Chondrocyte (in vitro differentiated cells): ENCODE measurements at regions not wholly inside any gene's neighbourhood (a gene's known extent, or its start where the extent isn't known, plus 50 kb on each side); places are given as distances from the start of the nearest gene placed in this dataset.

Experiments used
- DNase-seq: peaks from one replicate; pipeline ENCODE4 v3.0.0; 2021; ENCODE audit warnings: mixed read lengths, low spot score
- H3K27ac Mint-ChIP-seq: one replicate; pipeline ENCODE4 v1.8.0; 2021; ENCODE audit warnings: mild to moderate bottlenecking, moderate library complexity, mixed read lengths; ENCODE audit not compliant: unreplicated experiment
- H3K27me3 Mint-ChIP-seq: 2 replicates; pipeline ENCODE4 v1.8.0; 2021; ENCODE audit warnings: low read depth, mixed read lengths
- H3K36me3 Mint-ChIP-seq: 2 replicates; pipeline ENCODE4 v1.8.0; 2021; ENCODE audit warnings: low read depth, mixed read lengths
- H3K4me1 Mint-ChIP-seq: 2 replicates; pipeline ENCODE4 v1.8.0; 2021; ENCODE audit warnings: low read depth, mild to moderate bottlenecking, mixed read lengths
- H3K4me3 Mint-ChIP-seq: one replicate; pipeline ENCODE4 v1.8.0; 2021; ENCODE audit warnings: mild to moderate bottlenecking, moderate library complexity, mixed read lengths; ENCODE audit not compliant: unreplicated experiment
- H3K9me3 Mint-ChIP-seq: 2 replicates; pipeline ENCODE4 v1.8.0; 2021; ENCODE audit warnings: low read depth, mixed read lengths
- CTCF ChIP-seq: fragments of 200-600 bp; sonication (generic); IDR thresholded peaks from 2 replicates; pipeline ENCODE4 v1.5.0; 2021; ENCODE audit warnings: antibody characterized with exemption, mild to moderate bottlenecking, moderate library complexity

GRCh38 chr3:68256635-68257223 is 602.3 kb upstream of the SUCLG2 start:
- H3K36me3 Mint-ChIP-seq: no peaks in the 10 kb centered on the region
- no peak for DNase-seq
- H3K4me1 Mint-ChIP-seq: no peaks in the 10 kb centered on the region
- H3K27me3 Mint-ChIP-seq: no peaks in the 10 kb centered on the region
- no peak overlapping the region for H3K4me3 Mint-ChIP-seq
- H3K9me3 Mint-ChIP-seq: no peaks in the 10 kb centered on the region
- TF ChIP-seq CTCF: peak; percentile 54
- H3K27ac Mint-ChIP-seq: no peak overlapping the region

GRCh38 chr3:68249265-68249664 is 594.9 kb upstream of the SUCLG2 start:
- H3K36me3 Mint-ChIP-seq: no peaks in the 10 kb centered on the region
- no peak for DNase-seq
- H3K4me1 Mint-ChIP-seq: no peaks in the 10 kb centered on the region
- H3K27me3 Mint-ChIP-seq: peaks cover 4% of the 10 kb centered on the region
- TF ChIP-seq CTCF: no peak
- H3K9me3 Mint-ChIP-seq: no peaks in the 10 kb centered on the region
- H3K27ac Mint-ChIP-seq: no peak overlapping the region
- H3K4me3 Mint-ChIP-seq: no peak overlapping the region

GRCh38 chr3:68242606-68243005 is 588.2 kb upstream of the SUCLG2 start:
- DNase-seq: no peak
- H3K36me3 Mint-ChIP-seq: no peaks in the 10 kb centered on the region
- H3K4me3 Mint-ChIP-seq: no peak overlapping the region
- H3K9me3 Mint-ChIP-seq: no peaks in the 10 kb centered on the region
- no peak for TF ChIP-seq CTCF
- no peaks in the 10 kb centered on the region for H3K4me1 Mint-ChIP-seq
- H3K27ac Mint-ChIP-seq: no peak overlapping the region
- no peaks in the 10 kb centered on the region for H3K27me3 Mint-ChIP-seq

- TF ChIP-seq CTCF: no peak
These were observed 585.1 kb upstream of the SUCLG2 start for GRCh38 chr3:68239542-68239941.

GRCh38 chr3:68234076-68234780 is 579.8 kb upstream of the SUCLG2 start:
- H3K27me3 Mint-ChIP-seq: no peaks in the 10 kb centered on the region
- H3K36me3 Mint-ChIP-seq: no peaks in the 10 kb centered on the region
- no peak overlapping the region for H3K4me3 Mint-ChIP-seq
- no peak for DNase-seq
- H3K9me3 Mint-ChIP-seq: peaks cover 11% of the 10 kb centered on the region
- no peak for TF ChIP-seq CTCF
- H3K27ac Mint-ChIP-seq: no peak overlapping the region
- H3K4me1 Mint-ChIP-seq: no peaks in the 10 kb centered on the region

More at GRCh38 chr3:68239542-68239941, 585.1 kb upstream of the SUCLG2 start:
- DNase-seq: no peak
- Mint-ChIP-seq H3K36me3 (no peaks in the 10 kb centered on the region), H3K27ac (no peak overlapping the region), H3K4me3 (no peak overlapping the region), H3K4me1 (no peaks in the 10 kb centered on the region), H3K9me3 (peaks cover 3% of the 10 kb centered on the region), H3K27me3 (no peaks in the 10 kb centered on the region)
